IMR-90 (cell line): ENCODE measurements at regions not wholly inside any gene's neighbourhood (a gene's known extent, or its start where the extent isn't known, plus 50 kb on each side); places are given as distances from the start of the nearest gene placed in this dataset.

ENCODE experiments used
- ATAC-seq: fragments of 200-7000 bp; cut with Tn5 transposase; 2 replicates; pipeline ENCODE4 v1.9.1; 2020; ENCODE audit warnings: low read depth, mild to moderate bottlenecking, moderate library complexity
- BruUV-seq: library from RNA; stranded (reverse); fragments of 400-500 nt; replicated peaks from 2 replicates; lab custom pipeline; 2021; lab: Mats Ljungman, UMichigan
- CTCF ChIA-PET: fragments of 300-600 bp; formaldehyde crosslinking; extraction: SDS; loops from one replicate; lab custom pipeline; 2021; ENCODE audit warnings: antibody characterized with exemption; lab: Yijun Ruan, JAX
- POLR2A ChIA-PET: fragments of 300-600 bp; sonication (Branson Sonifier 250); formaldehyde crosslinking; loops from one replicate; lab custom pipeline; 2022; ENCODE audit warnings: antibody characterized with exemption; ENCODE audit not compliant: unreplicated experiment; lab: Charles Lee
- DNase-seq: peaks from one replicate; pipeline ENCODE4 v3.0.0; 2013
- H2AFZ ChIP-seq: replicated peaks from 2 replicates; pipeline ENCODE3; 2013; ENCODE audit warnings: low read length, mild to moderate bottlenecking; ENCODE audit not compliant: poor library complexity
- H2AK5ac ChIP-seq: 2 replicates; pipeline ENCODE4 v1.6.1; 2013; ENCODE audit warnings: low read depth, low read length, inconsistent platforms
- H2AK9ac ChIP-seq: replicated peaks from 2 replicates; pipeline ENCODE3; 2013; ENCODE audit warnings: mild to moderate bottlenecking, low read depth, low read length, moderate library complexity; ENCODE audit not compliant: poor library complexity
- H2BK120ac ChIP-seq: 2 replicates; pipeline ENCODE4 v1.6.1; 2013; ENCODE audit warnings: low read depth, low read length, inconsistent platforms
- H2BK15ac ChIP-seq: 3 replicates; pipeline ENCODE4 v1.6.1; 2013; ENCODE audit warnings: low read depth, low read length, inconsistent platforms
- H2BK20ac ChIP-seq: 2 replicates; pipeline ENCODE4 v1.6.1; 2013; ENCODE audit warnings: low read depth, mild to moderate bottlenecking, inconsistent platforms, low read length, moderate library complexity
- H2BK5ac ChIP-seq: 2 replicates; pipeline ENCODE4 v1.6.1; 2013; ENCODE audit warnings: mild to moderate bottlenecking, low read depth, low read length, inconsistent platforms; ENCODE audit not compliant: poor library complexity, severe bottlenecking
- H3K14ac ChIP-seq: replicated peaks from 2 replicates; pipeline ENCODE4 v1.6.1; 2013; ENCODE audit warnings: low read depth, low read length, inconsistent platforms
- H3K18ac ChIP-seq: 2 replicates; pipeline ENCODE4 v1.6.1; 2013; ENCODE audit warnings: low read depth, low read length, control low read depth
- H3K23ac ChIP-seq: 2 replicates; pipeline ENCODE4 v1.6.1; 2013; ENCODE audit warnings: low read depth, low read length, inconsistent platforms
- H3K27ac ChIP-seq: 2 replicates; pipeline ENCODE4 v1.5.1; 2013; ENCODE audit warnings: mild to moderate bottlenecking, control low read depth, low read length; ENCODE audit not compliant: insufficient read depth
- H3K27me3 ChIP-seq: 2 replicates; pipeline ENCODE4 v1.6.1; 2013; ENCODE audit warnings: low read length; ENCODE audit not compliant: control insufficient read depth, insufficient read depth
- H3K36me3 ChIP-seq: 2 replicates; pipeline ENCODE4 v1.6.1; 2013; ENCODE audit warnings: low read length, mixed read lengths; ENCODE audit not compliant: control insufficient read depth, insufficient read depth
- H3K4ac ChIP-seq: 2 replicates; pipeline ENCODE4 v1.6.1; 2013; ENCODE audit warnings: low read depth, low read length, inconsistent platforms
- H3K4me1 ChIP-seq: 2 replicates; pipeline ENCODE4 v1.6.1; 2013; ENCODE audit warnings: low read length, mixed read lengths; ENCODE audit not compliant: control insufficient read depth, insufficient read depth
- H3K4me2 ChIP-seq: 2 replicates; pipeline ENCODE4 v1.6.1; 2013; ENCODE audit warnings: low read depth, mild to moderate bottlenecking, control low read depth, low read length, moderate library complexity
- H3K4me3 ChIP-seq: 2 replicates; pipeline ENCODE4 v1.5.1; 2013; ENCODE audit warnings: low read depth, mild to moderate bottlenecking, control low read depth, low read length, moderate library complexity; ENCODE audit not compliant: insufficient read depth
- H3K56ac ChIP-seq: 2 replicates; pipeline ENCODE4 v1.6.1; 2013; ENCODE audit warnings: low read length, inconsistent platforms; ENCODE audit not compliant: insufficient read depth; ENCODE audit errors: extremely low read depth
- H3K79me1 ChIP-seq, 2 experiments: 2 replicates each; pipeline ENCODE4 v1.6.1; 2013; ENCODE audit warnings: low read length in 2 of 2, inconsistent platforms in 1 of 2, low read depth in 1 of 2
- H3K9ac ChIP-seq: 2 replicates; pipeline ENCODE4 v1.6.1; 2013; ENCODE audit warnings: low read depth, low read length, control low read depth
- H3K9me1 ChIP-seq: 2 replicates; pipeline ENCODE4 v1.6.1; 2013; ENCODE audit warnings: low read length, inconsistent platforms; ENCODE audit not compliant: insufficient read depth
- H3K9me3 ChIP-seq: 2 replicates; pipeline ENCODE4 v1.6.1; 2013; ENCODE audit warnings: low read length; ENCODE audit not compliant: control insufficient read depth, insufficient read depth
- H4K20me1 ChIP-seq: 2 replicates; pipeline ENCODE4 v1.6.1; 2013; ENCODE audit warnings: low read length, inconsistent platforms; ENCODE audit not compliant: insufficient read depth
- H4K5ac ChIP-seq: 2 replicates; pipeline ENCODE4 v1.6.1; 2013; ENCODE audit warnings: mild to moderate bottlenecking, low read depth, low read length, control low read depth
- H4K8ac ChIP-seq, 2 experiments: 2 replicates each; pipeline ENCODE4 v1.6.1; 2013; ENCODE audit warnings: low read depth in 2 of 2, low read length in 2 of 2, control low read depth in 1 of 2, inconsistent platforms in 1 of 2
- H4K91ac ChIP-seq: 2 replicates; pipeline ENCODE4 v1.6.1; 2013; ENCODE audit warnings: low read depth, low read length, inconsistent platforms; ENCODE audit not compliant: insufficient read depth
- BHLHE40 ChIP-seq: fragments of 150-350 bp; IDR thresholded peaks from 2 replicates; pipeline ENCODE4 v1.6.1; 2016; ENCODE audit warnings: mild to moderate bottlenecking, low read depth, low read length
- CEBPB ChIP-seq: IDR thresholded peaks from 2 replicates; pipeline ENCODE4 v1.6.1; 2012; ENCODE audit warnings: low read depth, low read length, improper control_type of control experiment
- ELK1 ChIP-seq: fragments of 150-350 bp; IDR thresholded peaks from 2 replicates; pipeline ENCODE4 v1.6.1; 2016; ENCODE audit warnings: low read depth, mild to moderate bottlenecking, low read length, moderate library complexity, borderline replicate concordance
- MAFK ChIP-seq: IDR thresholded peaks from 2 replicates; pipeline ENCODE4 v1.6.1; 2012; ENCODE audit warnings: low read depth, low read length, improper control_type of control experiment
- MAZ ChIP-seq: IDR thresholded peaks from 2 replicates; pipeline ENCODE4 v1.6.1; 2012; ENCODE audit warnings: low read depth, mild to moderate bottlenecking, low read length, improper control_type of control experiment, moderate library complexity, borderline replicate concordance
- MXI1 ChIP-seq: IDR thresholded peaks from 2 replicates; pipeline ENCODE4 v1.6.1; 2012; ENCODE audit warnings: low read depth, mild to moderate bottlenecking, low read length, moderate library complexity, borderline replicate concordance
- NFE2L2 ChIP-seq: fragments of 150-350 bp; IDR thresholded peaks from 2 replicates; pipeline ENCODE4 v1.6.1; 2016; ENCODE audit warnings: low read depth, mild to moderate bottlenecking, low read length
- POLR2A ChIP-seq: IDR thresholded peaks from 2 replicates; pipeline ENCODE4 v1.6.1; 2012; ENCODE audit warnings: mild to moderate bottlenecking, low read depth, low read length
- RAD21 ChIP-seq: IDR thresholded peaks from 2 replicates; pipeline ENCODE4 v1.6.1; 2012; ENCODE audit warnings: low read length, improper control_type of control experiment
- SMC3 ChIP-seq: fragments of 150-350 bp; IDR thresholded peaks from 2 replicates; pipeline ENCODE4 v1.6.1; 2016; ENCODE audit warnings: low read depth, mild to moderate bottlenecking, antibody characterized with exemption, low read length, moderate library complexity
- USF2 ChIP-seq: fragments of 150-350 bp; IDR thresholded peaks from 2 replicates; pipeline ENCODE4 v1.6.1; 2017; ENCODE audit warnings: mild to moderate bottlenecking, antibody characterized with exemption, low read length, low read depth
- WGBS, 2 experiments: methylation state at CpG; one replicate each; pipeline versions ENCODE4 v1.1.5 to v1.1.7; 2013; ENCODE audit warnings: missing lambda C conversion rate in 2 of 2; ENCODE audit not compliant: insufficient read length in 1 of 2; ENCODE audit errors: extremely low coverage in 2 of 2; 5-methylcytosine and 5-hydroxymethylcytosine counted together
- dilution Hi-C: fragments of 300-500 bp; cut with HindIII; formaldehyde crosslinking; loops from one replicate; pipeline ENCODE4 v1.14.3; 2018; ENCODE audit warnings: low sequenced_read_pairs; ENCODE audit not compliant: unreplicated experiment
- in situ Hi-C: fragments of 300-500 bp; cut with MboI; formaldehyde crosslinking; loops from 3 replicates; pipeline ENCODE4 v1.14.3; 2019; ENCODE audit warnings: low sequenced_read_pairs, inconsistent platforms, mixed read lengths
- intact Hi-C: fragments of 100-400 bp; cut with micrococcal nuclease; formaldehyde crosslinking; loops from 2 replicates; pipeline ENCODE4 v1.10.0; 2022
- TF ChIP-seq, protein P1 (sequence below): conservative IDR thresholded peaks from 2 replicates; pipeline ENCODE4 v1.5.1; 2012; ENCODE audit warnings: mild to moderate bottlenecking, low read depth, low read length, improper control_type of control experiment

GRCh38 chr13:111662451-111662850 is 342.0 kb downstream of the TEX29 start:
- Histone ChIP-seq H4K91ac (no peak overlapping the region), H3K18ac (no peak overlapping the region), H2AK5ac (no peak overlapping the region), H2BK5ac (no peak overlapping the region), H3K27me3 (no peaks in the 10 kb centered on the region), H3K79me1 (no peaks in the 10 kb centered on the region), H3K9me1 (no peaks in the 10 kb centered on the region), H3K4me1 (no peaks in the 10 kb centered on the region), H2BK20ac (no peak overlapping the region), H2AFZ (no peak overlapping the region), H3K4me2 (no peak overlapping the region), H2BK120ac (no peak overlapping the region), H4K8ac (no peak overlapping the region), H3K9me3 (peaks cover 44% of the 10 kb centered on the region), H3K23ac (no peak overlapping the region), H2BK15ac (no peak overlapping the region), H3K4ac (no peak overlapping the region), H3K4me3 (no peak overlapping the region), H3K56ac (no peak overlapping the region), H3K36me3 (no peaks in the 10 kb centered on the region), H3K14ac (no peak overlapping the region), H4K20me1 (no peaks in the 10 kb centered on the region), H3K27ac (no peak overlapping the region), H3K9ac (no peak overlapping the region), H4K5ac (no peak overlapping the region), H2AK9ac (no peak overlapping the region)
- DNase-seq (no peak), ATAC-seq (no peak)
- no CpG with 5 or more reads among the region's 5 CpGs for WGBS, 2 experiments
- TF ChIP-seq NFE2L2: no peak
- no peak for TF ChIP-seq BHLHE40
- no peak for TF ChIP-seq RAD21
- TF ChIP-seq SMC3: no peak
- TF ChIP-seq MAFK: no peak
- TF ChIP-seq USF2: no peak
- no peak for TF ChIP-seq POLR2A
- no peak for TF ChIP-seq ELK1
- no peak for TF ChIP-seq MXI1
- no peak for TF ChIP-seq CEBPB
- TF ChIP-seq MAZ: no peak
- TF ChIP-seq, protein P1, sequence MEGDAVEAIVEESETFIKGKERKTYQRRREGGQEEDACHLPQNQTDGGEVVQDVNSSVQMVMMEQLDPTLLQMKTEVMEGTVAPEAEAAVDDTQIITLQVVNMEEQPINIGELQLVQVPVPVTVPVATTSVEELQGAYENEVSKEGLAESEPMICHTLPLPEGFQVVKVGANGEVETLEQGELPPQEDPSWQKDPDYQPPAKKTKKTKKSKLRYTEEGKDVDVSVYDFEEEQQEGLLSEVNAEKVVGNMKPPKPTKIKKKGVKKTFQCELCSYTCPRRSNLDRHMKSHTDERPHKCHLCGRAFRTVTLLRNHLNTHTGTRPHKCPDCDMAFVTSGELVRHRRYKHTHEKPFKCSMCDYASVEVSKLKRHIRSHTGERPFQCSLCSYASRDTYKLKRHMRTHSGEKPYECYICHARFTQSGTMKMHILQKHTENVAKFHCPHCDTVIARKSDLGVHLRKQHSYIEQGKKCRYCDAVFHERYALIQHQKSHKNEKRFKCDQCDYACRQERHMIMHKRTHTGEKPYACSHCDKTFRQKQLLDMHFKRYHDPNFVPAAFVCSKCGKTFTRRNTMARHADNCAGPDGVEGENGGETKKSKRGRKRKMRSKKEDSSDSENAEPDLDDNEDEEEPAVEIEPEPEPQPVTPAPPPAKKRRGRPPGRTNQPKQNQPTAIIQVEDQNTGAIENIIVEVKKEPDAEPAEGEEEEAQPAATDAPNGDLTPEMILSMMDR: no peak
- ChIA-PET POLR2A (no interaction called here), CTCF (no interaction called here)
- dilution Hi-C loops (no loop called here), intact Hi-C loops (no loop called here), in situ Hi-C loops (no loop called here)
- BruUV-seq: no TSS peak
